Spleen (tissue), 11 donors: ENCODE measurements at regions not wholly inside any gene's neighbourhood (a gene's known extent, or its start where the extent isn't known, plus 50 kb on each side); places are given as distances from the start of the nearest gene placed in this dataset.

Experiments used
- DNase-seq: peaks from one replicate; pipeline ENCODE4 v3.0.0-alpha.2; 2020
- H3K27ac ChIP-seq, 8 donors: fragments of 200-600 bp; sonication (generic) in 7 of 8; 1 replicate in 4 of 8; 2 replicates in 4 of 8; pipeline versions ENCODE4 v1.5.0 to v1.8.0; 2016 to 2021; ENCODE audit warnings: inconsistent platforms in 4 of 8, mild to moderate bottlenecking in 4 of 8, moderate library complexity in 1 of 8
- H3K27me3 ChIP-seq, 7 donors: fragments of 200-600 bp; sonication (generic) in 6 of 7; replicated peaks in 1 of 7; 1 replicate in 4 of 7; 2 replicates in 3 of 7; pipeline versions ENCODE4 v1.5.0 to v1.8.0; 2016 to 2021; ENCODE audit warnings: inconsistent platforms in 3 of 7, mild to moderate bottlenecking in 1 of 7
- H3K36me3 ChIP-seq, 6 donors: fragments of 200-600 bp; sonication (generic) in 5 of 6; 1 replicate in 4 of 6; 2 replicates in 2 of 6; pipeline versions ENCODE4 v1.5.0 to v1.8.0; 2016 to 2021; ENCODE audit warnings: inconsistent platforms in 2 of 6
- H3K4me1 ChIP-seq, 6 donors: fragments of 200-600 bp; sonication (generic) in 5 of 6; 1 replicate in 3 of 6; 2 replicates in 3 of 6; pipeline versions ENCODE4 v1.5.0 to v1.8.0; 2016 to 2021; ENCODE audit warnings: inconsistent platforms in 3 of 6
- H3K4me3 ChIP-seq, 8 donors: fragments of 200-600 bp; sonication (generic) in 7 of 8; 1 replicate in 4 of 8; 2 replicates in 4 of 8; pipeline versions ENCODE4 v1.5.0 to v1.8.0; 2016 to 2021; ENCODE audit warnings: inconsistent platforms in 4 of 8, mild to moderate bottlenecking in 4 of 8, moderate library complexity in 2 of 8
- H3K9me3 ChIP-seq, 8 donors: fragments of 200-600 bp; sonication (generic) in 7 of 8; 1 replicate in 4 of 8; 2 replicates in 4 of 8; pipeline versions ENCODE4 v1.5.0 to v1.8.0; 2016 to 2021; ENCODE audit warnings: inconsistent platforms in 4 of 8
- POLR2A ChIP-seq, 3 donors: fragments of 450-650 bp; IDR thresholded peaks; one replicate each; pipeline ENCODE4 v1.5.1; 2017; ENCODE audit warnings: antibody characterized with exemption in 3 of 3, mild to moderate bottlenecking in 1 of 3
- POLR2AphosphoS5 ChIP-seq, 3 donors: sonication (generic); formaldehyde crosslinking; IDR thresholded peaks; one replicate each; pipeline ENCODE4 v1.5.1; 2017; ENCODE audit warnings: antibody characterized with exemption in 3 of 3
- WGBS, 5 donors: extraction: QIAGEN DNeasy Blood & Tissue Kit in 3 of 5; methylation state at CpG; one replicate each; pipeline versions ENCODE4 v1.1.5 to v1.1.7; 2013 to 2018; 5-methylcytosine and 5-hydroxymethylcytosine counted together
- intact Hi-C: fragments of 100-400 bp; cut with DNase I; formaldehyde crosslinking; loops from one replicate; pipeline ENCODE4 v1.15.0; 2023; ENCODE audit warnings: low total_unique reads
- TF ChIP-seq, protein P1 (sequence below), 11 experiments: fragments of 200-600 bp in 7 of 11; fragments of 450-650 bp in 4 of 11; sonication (generic) in 4 of 11; IDR thresholded peaks in 8 of 11; conservative IDR thresholded peaks in 3 of 11; 1 replicate in 7 of 11; 2 replicates in 4 of 11; pipeline versions ENCODE4 v1.4.0 to v1.8.0; 2016 to 2021; ENCODE audit warnings: antibody characterized with exemption in 11 of 11, inconsistent platforms in 4 of 11, mild to moderate bottlenecking in 1 of 11
- donor health status: healthy with polysubstance abuse.
- donor health status: DM: no; HTN: no; CAD: no; lungs with moderate emphysema.
- donor health status: DM: no; HTN: no; CAD: no.
- donor health status: Bipolar disorder and iron deficiency.
- donor health status: healthy.
- donor health status: DM: no; HTN: no; CAD: no.
- donor health status: DM: yes; HTN: yes; CAD: no.

DNA sequence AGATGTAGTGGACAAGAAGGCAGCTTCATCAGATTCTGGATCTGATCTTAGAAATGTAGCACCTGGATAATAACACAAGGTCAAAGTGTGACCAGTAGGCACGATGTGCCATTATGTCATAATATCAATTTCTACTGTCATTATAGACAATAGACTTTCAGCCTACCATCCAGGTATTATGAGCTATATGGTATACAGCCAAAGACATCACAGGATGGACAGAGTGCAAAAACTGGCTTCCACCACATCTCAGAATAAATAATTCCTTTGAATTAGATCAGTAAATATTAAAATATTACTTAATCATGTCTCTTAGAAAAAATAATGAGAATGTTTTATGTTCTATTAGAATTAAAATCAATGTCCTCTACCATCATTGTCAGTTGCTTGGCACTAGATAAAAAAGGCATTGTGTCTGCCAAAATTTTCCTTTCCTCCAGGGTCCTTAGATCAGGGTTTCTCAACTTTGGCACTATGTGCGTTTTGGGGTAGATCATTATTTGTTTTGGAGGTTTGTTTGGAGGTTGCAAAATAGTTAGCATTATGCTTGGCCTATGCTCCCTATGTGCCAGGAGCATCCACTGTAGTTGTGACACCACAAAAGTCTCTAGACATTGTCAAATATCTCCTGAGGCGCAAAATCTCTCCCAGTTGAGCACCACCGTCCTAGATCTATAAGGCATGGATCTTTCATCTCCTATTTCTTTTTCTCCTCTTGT lies 86.7 kb upstream of the NRIP1 start:
- no peaks in the 10 kb centered on the region for H3K4me1 ChIP-seq
- 86 to 95% (median 88%) methylated on average over 4 of the region's 4 CpGs for WGBS, 5 donors

DNA sequence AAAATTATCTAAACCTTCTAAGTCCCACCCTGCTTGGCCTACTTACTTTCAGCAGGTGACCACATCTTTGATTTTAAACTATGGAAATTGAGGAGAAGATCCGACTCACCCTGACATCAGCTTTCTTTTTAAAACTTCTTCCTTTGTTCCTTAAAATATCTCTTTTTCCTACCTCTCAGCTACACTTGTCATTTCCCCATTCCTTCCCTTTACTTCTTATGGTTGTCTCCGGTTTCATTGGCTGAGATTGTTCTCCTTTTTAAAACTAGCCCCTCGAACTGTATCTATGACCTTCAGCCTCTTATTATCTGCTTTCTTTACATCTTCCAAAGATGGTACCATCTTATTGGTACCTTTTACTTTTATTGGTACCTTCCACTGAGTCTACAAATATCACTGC lies 87.8 kb upstream of the NRIP1 start:
- H3K27ac ChIP-seq: no peak overlapping the region
- TF ChIP-seq, protein P1, sequence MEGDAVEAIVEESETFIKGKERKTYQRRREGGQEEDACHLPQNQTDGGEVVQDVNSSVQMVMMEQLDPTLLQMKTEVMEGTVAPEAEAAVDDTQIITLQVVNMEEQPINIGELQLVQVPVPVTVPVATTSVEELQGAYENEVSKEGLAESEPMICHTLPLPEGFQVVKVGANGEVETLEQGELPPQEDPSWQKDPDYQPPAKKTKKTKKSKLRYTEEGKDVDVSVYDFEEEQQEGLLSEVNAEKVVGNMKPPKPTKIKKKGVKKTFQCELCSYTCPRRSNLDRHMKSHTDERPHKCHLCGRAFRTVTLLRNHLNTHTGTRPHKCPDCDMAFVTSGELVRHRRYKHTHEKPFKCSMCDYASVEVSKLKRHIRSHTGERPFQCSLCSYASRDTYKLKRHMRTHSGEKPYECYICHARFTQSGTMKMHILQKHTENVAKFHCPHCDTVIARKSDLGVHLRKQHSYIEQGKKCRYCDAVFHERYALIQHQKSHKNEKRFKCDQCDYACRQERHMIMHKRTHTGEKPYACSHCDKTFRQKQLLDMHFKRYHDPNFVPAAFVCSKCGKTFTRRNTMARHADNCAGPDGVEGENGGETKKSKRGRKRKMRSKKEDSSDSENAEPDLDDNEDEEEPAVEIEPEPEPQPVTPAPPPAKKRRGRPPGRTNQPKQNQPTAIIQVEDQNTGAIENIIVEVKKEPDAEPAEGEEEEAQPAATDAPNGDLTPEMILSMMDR (IDR thresholded peaks at IDR 0.05 in 8 of 11, conservative IDR thresholded peaks at IDR 0.05 in 3 of 11): no peak
- TF ChIP-seq POLR2A (IDR thresholded peaks at IDR 0.05): no peak
- TF ChIP-seq POLR2AphosphoS5 (IDR thresholded peaks at IDR 0.05): no peak
- 44 to 61% (median 58%) methylated on average over 3 of the region's 3 CpGs for WGBS, 5 donors
- H3K36me3 ChIP-seq: no peaks in the 10 kb centered on the region
- no peak for DNase-seq
- no peaks in the 10 kb centered on the region for H3K27me3 ChIP-seq
- no peak overlapping the region for H3K4me3 ChIP-seq
- peaks cover 0 to 8% (median 0%) of the 10 kb centered on the region in 8 donors for H3K9me3 ChIP-seq
- intact Hi-C loops: no loop called here
- H3K4me1 ChIP-seq: no peaks in the 10 kb centered on the region

More for the DNA sequence above, 86.7 kb upstream of the NRIP1 start:
- Histone ChIP-seq H3K4me3 (no peak overlapping the region), H3K27me3 (no peaks in the 10 kb centered on the region), H3K36me3 (no peaks in the 10 kb centered on the region), H3K9me3 (no peaks in the 10 kb centered on the region), H3K27ac (no peak overlapping the region)
- TF ChIP-seq POLR2A (IDR thresholded peaks at IDR 0.05) (no peak), POLR2AphosphoS5 (IDR thresholded peaks at IDR 0.05) (no peak)
- TF ChIP-seq, protein P1 (IDR thresholded peaks at IDR 0.05 in 8 of 11, conservative IDR thresholded peaks at IDR 0.05 in 3 of 11): no peak
- intact Hi-C loops: no loop called here
- no peak for DNase-seq

DNA sequence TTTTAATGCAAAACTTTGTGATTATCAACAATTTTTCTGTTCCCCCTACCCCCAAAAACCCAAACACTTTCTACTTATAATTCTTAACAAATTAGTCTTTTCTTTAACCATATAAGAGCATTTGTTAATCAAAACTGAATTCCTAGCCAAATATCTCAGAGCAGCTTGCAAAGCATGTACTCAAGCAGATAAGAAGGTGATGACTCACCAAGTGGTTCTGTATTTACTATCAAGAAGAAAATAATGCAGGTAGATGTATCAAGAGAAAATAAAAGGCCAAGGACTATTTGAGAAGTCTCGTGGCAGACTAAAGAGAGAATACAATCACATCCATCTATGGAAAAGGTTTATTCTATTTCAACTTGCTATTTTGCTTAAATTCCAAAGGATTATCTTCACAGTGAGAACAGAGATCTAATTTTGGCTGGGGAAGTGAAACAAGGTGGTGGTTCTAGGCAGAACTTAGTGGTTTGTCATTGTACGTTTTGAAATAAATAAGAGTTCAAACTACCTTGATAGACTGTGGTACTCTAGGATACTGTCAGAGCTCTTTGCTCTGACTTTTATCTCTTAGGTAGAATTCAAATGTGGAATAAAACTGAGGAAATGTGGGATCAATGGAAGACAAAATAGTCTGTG lies 94.7 kb upstream of the NRIP1 start:
- no peak for DNase-seq
- TF ChIP-seq, protein P1 (IDR thresholded peaks at IDR 0.05 in 8 of 11, conservative IDR thresholded peaks at IDR 0.05 in 3 of 11): no peak
- TF ChIP-seq POLR2AphosphoS5 (IDR thresholded peaks at IDR 0.05): no peak
- no peak for TF ChIP-seq POLR2A (IDR thresholded peaks at IDR 0.05)
- H3K9me3 ChIP-seq: peaks cover 0 to 8% (median 0%) of the 10 kb centered on the region in 8 donors
- 51 to 60% (median 53%) methylated on average over 2 of the region's 2 CpGs for WGBS, 5 donors
- no peak overlapping the region for H3K27ac ChIP-seq
- H3K27me3 ChIP-seq: no peaks in the 10 kb centered on the region
- intact Hi-C loops: no loop called here
- H3K4me1 ChIP-seq: peaks cover 0 to 12% (median 7%) of the 10 kb centered on the region in 6 donors
- H3K4me3 ChIP-seq: no peak overlapping the region
- H3K36me3 ChIP-seq: no peaks in the 10 kb centered on the region

DNA sequence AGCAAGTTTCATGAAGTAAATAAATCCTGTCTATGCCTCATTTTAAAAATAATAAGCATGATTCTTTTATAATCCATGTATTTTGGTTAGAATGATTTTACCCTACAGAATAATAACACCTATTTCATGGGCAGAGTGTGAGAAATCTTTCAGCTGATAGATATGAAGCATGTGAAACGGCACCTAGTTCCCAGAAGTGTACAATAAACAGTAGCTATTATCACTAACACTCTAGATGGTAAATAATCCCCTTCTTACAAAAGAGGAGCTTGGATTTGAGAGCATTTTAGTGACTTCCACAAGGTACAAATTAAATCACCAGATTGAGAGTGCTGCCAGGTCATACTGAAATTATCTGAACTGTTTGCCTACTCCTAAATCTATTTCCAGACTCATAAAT lies 95.3 kb upstream of the NRIP1 start:
- peaks cover 0 to 12% (median 7%) of the 10 kb centered on the region in 6 donors for H3K4me1 ChIP-seq
- H3K36me3 ChIP-seq: no peaks in the 10 kb centered on the region
- no peak overlapping the region for H3K4me3 ChIP-seq
- WGBS, 5 donors: 71 to 83% (median 78%) methylated on average over 1 of the region's 1 CpG
- peaks cover 0 to 8% (median 0%) of the 10 kb centered on the region in 8 donors for H3K9me3 ChIP-seq
- no peak overlapping the region for H3K27ac ChIP-seq
- DNase-seq: no peak
- intact Hi-C loops: no loop called here
- TF ChIP-seq POLR2AphosphoS5 (IDR thresholded peaks at IDR 0.05) (no peak), POLR2A (IDR thresholded peaks at IDR 0.05) (no peak)
- TF ChIP-seq, protein P1 (IDR thresholded peaks at IDR 0.05 in 8 of 11, conservative IDR thresholded peaks at IDR 0.05 in 3 of 11): no peak
- H3K27me3 ChIP-seq: no peaks in the 10 kb centered on the region
